Kidney (tissue), 13 donors: ENCODE measurements at regions not wholly inside any gene's neighbourhood (a gene's known extent, or its start where the extent isn't known, plus 50 kb on each side); places are given as distances from the start of the nearest gene placed in this dataset.

Experiments
- DNase-seq, 5 donors: peaks; one replicate each; pipeline ENCODE4 v3.0.0-alpha.2; 2013 to 2020
- FAIRE-seq: peaks from 2 replicates; lab custom pipeline; 2012; peaks lifted over from hg19 to GRCh38; lab: Jason Lieb, UNC
- H3K27ac ChIP-seq, 2 donors: one replicate each; pipeline ENCODE4 v1.7.0; 2013; ENCODE audit warnings: low read depth in 2 of 2, low read length in 2 of 2, inconsistent platforms in 1 of 2
- H3K27me3 ChIP-seq: one replicate; pipeline ENCODE4 v1.7.1; 2013; ENCODE audit warnings: low read length, inconsistent platforms; ENCODE audit not compliant: control insufficient read depth, insufficient read depth
- H3K36me3 ChIP-seq, 3 donors: one replicate each; pipeline versions ENCODE4 v1.7.0 to v1.7.1; 2013; ENCODE audit warnings: low read length in 3 of 3, control low read depth in 1 of 3, inconsistent platforms in 1 of 3; ENCODE audit not compliant: insufficient read depth in 3 of 3, control insufficient read depth in 2 of 3
- H3K4me1 ChIP-seq, 3 donors: one replicate each; pipeline versions ENCODE4 v1.7.0 to v1.7.1; 2013; ENCODE audit warnings: low read length in 3 of 3, inconsistent platforms in 1 of 3, low read depth in 1 of 3; ENCODE audit not compliant: control insufficient read depth in 2 of 3, insufficient read depth in 2 of 3
- H3K4me3 ChIP-seq, 3 donors: one replicate each; pipeline versions ENCODE4 v1.7.0 to v1.8.1; 2013; ENCODE audit warnings: low read length in 3 of 3, control low read depth in 1 of 3, inconsistent platforms in 1 of 3
- H3K9ac ChIP-seq, 3 donors: one replicate each; pipeline versions ENCODE4 v1.7.0 to v1.7.1; 2013; ENCODE audit warnings: low read length in 3 of 3, control low read depth in 1 of 3, inconsistent platforms in 1 of 3
- H3K9me3 ChIP-seq, 3 donors: one replicate each; pipeline versions ENCODE4 v1.7.0 to v1.7.1; 2013; ENCODE audit warnings: low read length in 3 of 3, control low read depth in 1 of 3, inconsistent platforms in 1 of 3; ENCODE audit not compliant: control insufficient read depth in 2 of 3, insufficient read depth in 1 of 3
- CTCF ChIP-seq: IDR thresholded peaks from 3 replicates; pipeline ENCODE4 v1.5.1; 2012; ENCODE audit warnings: mild to moderate bottlenecking, moderate library complexity, borderline replicate concordance; ENCODE audit not compliant: insufficient read depth; ENCODE audit errors: extremely low read depth
- intact Hi-C: fragments of 100-400 bp; cut with DNase I; formaldehyde crosslinking; loops from one replicate; pipeline ENCODE4 v1.11.1; 2022
- donor health status: control.
- donor health status: control.
- donor health status: control.
- donor health status: control.
- donor health status: control.
- donor health status: DM: yes; HTN: yes; CAD: no.
- donor health status: Normal renal cell carcinoma (clear cell type).

- DNase-seq (no peak), FAIRE-seq (peak; percentile 78)
- intact Hi-C loops = no loop called here
- Histone ChIP-seq H3K4me1 (peaks cover 0 to 4% (median 3%) of the 10 kb centered on the region in 3 donors), H3K27ac (no peak overlapping the region), H3K9me3 (peaks cover 0 to 4% (median 0%) of the 10 kb centered on the region in 3 donors), H3K4me3 (no peak overlapping the region), H3K27me3 (no peaks in the 10 kb centered on the region), H3K36me3 (no peaks in the 10 kb centered on the region), H3K9ac (no peak overlapping the region)
- no peak for TF ChIP-seq CTCF
Observed at GRCh38 chr21:28113718-28114117, 879.0 kb downstream of the LTN1 start.

GRCh38 chr21:28112511-28112910 is 880.2 kb downstream of the LTN1 start:
- peak in 2 of 5 donors; percentile 30 to 49 for DNase-seq
- intact Hi-C loops = no loop called here
- H3K27me3 ChIP-seq = no peaks in the 10 kb centered on the region
- peaks cover 0 to 4% (median 3%) of the 10 kb centered on the region in 3 donors for H3K4me1 ChIP-seq
- H3K36me3 ChIP-seq = no peaks in the 10 kb centered on the region
- no peak overlapping the region for H3K9ac ChIP-seq
- FAIRE-seq = no peak
- no peak overlapping the region for H3K27ac ChIP-seq
- H3K9me3 ChIP-seq = peaks cover 0 to 4% (median 0%) of the 10 kb centered on the region in 3 donors
- TF ChIP-seq CTCF = no peak
- no peak overlapping the region for H3K4me3 ChIP-seq

- intact Hi-C loops = no loop called here
- peaks cover 0 to 4% (median 0%) of the 10 kb centered on the region in 3 donors for H3K9me3 ChIP-seq
- no peaks in the 10 kb centered on the region for H3K27me3 ChIP-seq
- no peaks in the 10 kb centered on the region for H3K36me3 ChIP-seq
- TF ChIP-seq CTCF = no peak
- peaks cover 0 to 4% (median 3%) of the 10 kb centered on the region in 3 donors for H3K4me1 ChIP-seq
- DNase-seq (peak in 4 of 5 donors; percentile 58 to 96 (median 78)), FAIRE-seq (peak; percentile 68)
- H3K9ac ChIP-seq = no peak overlapping the region
- H3K4me3 ChIP-seq = peak overlapping the region in 2 of 3 donors; percentile 3 to 38
- no peak overlapping the region for H3K27ac ChIP-seq
Observed at GRCh38 chr21:28111151-28111619, 881.5 kb downstream of the LTN1 start.

GRCh38 chr21:28110716-28111115 is 882.0 kb downstream of the LTN1 start:
- TF ChIP-seq CTCF = no peak
- Histone ChIP-seq H3K27ac (no peak overlapping the region), H3K4me3 (no peak overlapping the region), H3K4me1 (peaks cover 0 to 4% (median 3%) of the 10 kb centered on the region in 3 donors), H3K9ac (no peak overlapping the region), H3K27me3 (no peaks in the 10 kb centered on the region), H3K9me3 (peaks cover 0 to 4% (median 0%) of the 10 kb centered on the region in 3 donors), H3K36me3 (no peaks in the 10 kb centered on the region)
- FAIRE-seq (no peak), DNase-seq (no peak)
- intact Hi-C loops = no loop called here
